Neural cell (in vitro differentiated cells): ENCODE measurements at regions not wholly inside any gene's neighbourhood (a gene's known extent, or its start where the extent isn't known, plus 50 kb on each side); places are given as distances from the start of the nearest gene placed in this dataset.

ENCODE experiments used
- H2AFZ ChIP-seq: fragments of 200-600, 300-800 bp; sonication (generic), shearing (Covaris generic); 2 replicates; pipeline ENCODE4 v1.6.0; 2014; ENCODE audit warnings: low read depth, mild to moderate bottlenecking, antibody characterized with exemption, low read length, moderate library complexity
- H3F3A ChIP-seq: fragments of 200-600 bp; shearing (Covaris generic); 2 replicates; pipeline ENCODE4 v1.6.1; 2016; ENCODE audit warnings: mild to moderate bottlenecking, moderate library complexity, mixed read lengths, antibody characterized with exemption, low read length; ENCODE audit not compliant: insufficient read depth, poor library complexity, severe bottlenecking
- H3K27ac ChIP-seq: fragments of 200-600, 300-800 bp; sonication (generic), shearing (Covaris generic); 2 replicates; pipeline ENCODE4 v1.5.1; 2014; ENCODE audit warnings: mild to moderate bottlenecking, low read length, moderate library complexity
- H3K27me3 ChIP-seq: fragments of 300-800, 200-600 bp; sonication (generic), shearing (Covaris generic); 2 replicates; pipeline ENCODE4 v1.6.0; 2014; ENCODE audit warnings: mild to moderate bottlenecking, low read depth, low read length, moderate library complexity; ENCODE audit not compliant: insufficient read depth
- H3K36me3 ChIP-seq: fragments of 300-800, 200-600 bp; sonication (generic), shearing (Covaris generic); 2 replicates; pipeline ENCODE4 v1.5.1; 2014; ENCODE audit warnings: mild to moderate bottlenecking, antibody characterized with exemption, low read length, moderate library complexity; ENCODE audit not compliant: insufficient read depth
- H3K4me2 ChIP-seq: fragments of 300-800, 200-600 bp; sonication (generic), shearing (Covaris generic); 2 replicates; pipeline ENCODE4 v1.6.0; 2014; ENCODE audit warnings: mild to moderate bottlenecking, low read length
- H3K4me3 ChIP-seq: fragments of 300-800, 200-600 bp; sonication (generic), shearing (Covaris generic); 2 replicates; pipeline ENCODE4 v1.5.1; 2014; ENCODE audit warnings: mild to moderate bottlenecking, low read length, moderate library complexity
- H3K79me2 ChIP-seq: fragments of 200-600 bp; shearing (Covaris generic); replicated peaks from 2 replicates; pipeline ENCODE4 v1.6.0; 2014; ENCODE audit warnings: mild to moderate bottlenecking, low read length, moderate library complexity; ENCODE audit not compliant: insufficient read depth
- H3K9ac ChIP-seq: fragments of 300-800, 200-600 bp; sonication (generic), shearing (Covaris generic); 2 replicates; pipeline ENCODE4 v1.6.1; 2016; ENCODE audit warnings: mild to moderate bottlenecking, low read length, mixed read lengths
- H3K9me2 ChIP-seq: fragments of 200-600 bp; shearing (Covaris generic); 2 replicates; pipeline ENCODE4 v1.6.1; 2016; ENCODE audit warnings: mild to moderate bottlenecking, low read length, mixed read lengths; ENCODE audit not compliant: insufficient read depth
- H3K9me3 ChIP-seq: fragments of 200-600, 300-800 bp; sonication (generic), shearing (Covaris generic); 2 replicates; pipeline ENCODE4 v1.6.1; 2016; ENCODE audit warnings: mild to moderate bottlenecking, mixed run types, low read length, moderate library complexity, mixed read lengths
- H4K20me1 ChIP-seq: fragments of 200-600 bp; shearing (Covaris generic); 2 replicates; pipeline ENCODE4 v1.6.1; 2016; ENCODE audit warnings: mild to moderate bottlenecking, mixed run types; ENCODE audit not compliant: insufficient read depth
- EP300 ChIP-seq: fragments of 450-650 bp; conservative IDR thresholded peaks from 2 replicates; pipeline ENCODE4 v1.6.1; 2014; ENCODE audit warnings: antibody characterized with exemption, mild to moderate bottlenecking, moderate library complexity; ENCODE audit not compliant: poor library complexity, severe bottlenecking
- EZH2 ChIP-seq: fragments of 200-600, 300-800 bp; shearing (Covaris generic), sonication (generic); IDR thresholded peaks from 2 replicates; pipeline ENCODE4 v1.6.1; 2014; ENCODE audit warnings: antibody characterized with exemption, low read length, borderline replicate concordance, mild to moderate bottlenecking; ENCODE audit not compliant: insufficient read depth, poor library complexity, severe bottlenecking
- MXI1 ChIP-seq: fragments of 450-650 bp; conservative IDR thresholded peaks from 2 replicates; pipeline ENCODE4 v1.6.1; 2014; ENCODE audit warnings: antibody characterized with exemption, mild to moderate bottlenecking; ENCODE audit not compliant: poor library complexity, severe bottlenecking
- POLR2AphosphoS5 ChIP-seq: IDR thresholded peaks from 2 replicates; pipeline ENCODE4 v1.6.1; 2012
- RAD21 ChIP-seq: fragments of 450-650 bp; conservative IDR thresholded peaks from 2 replicates; pipeline ENCODE4 v1.6.1; 2014; ENCODE audit warnings: antibody characterized with exemption, mild to moderate bottlenecking, moderate library complexity
- SMC3 ChIP-seq: fragments of 450-650 bp; conservative IDR thresholded peaks from 2 replicates; pipeline ENCODE4 v1.6.1; 2014; ENCODE audit warnings: antibody characterized with exemption, mild to moderate bottlenecking, moderate library complexity; ENCODE audit not compliant: poor library complexity
- TAF1 ChIP-seq: IDR thresholded peaks from 2 replicates; pipeline ENCODE4 v1.6.1; 2012; ENCODE audit warnings: low read depth
- TF ChIP-seq, protein P1 (sequence below): IDR thresholded peaks from 2 replicates; pipeline ENCODE4 v1.6.1; 2012; ENCODE audit warnings: borderline replicate concordance
- TF ChIP-seq, protein P2 (sequence below): fragments of 450-650 bp; IDR thresholded peaks from 2 replicates; pipeline ENCODE4 v1.5.1; 2014; ENCODE audit warnings: antibody characterized with exemption, mild to moderate bottlenecking, moderate library complexity; ENCODE audit not compliant: poor library complexity, severe bottlenecking

- H3K27me3 ChIP-seq: no peaks in the 10 kb centered on the region
- no peaks in the 10 kb centered on the region for H3K9me2 ChIP-seq
- H3K36me3 ChIP-seq: no peaks in the 10 kb centered on the region
- H3K27ac ChIP-seq: no peak overlapping the region
- H3F3A ChIP-seq: no peaks in the 10 kb centered on the region
- no peak overlapping the region for H3K9ac ChIP-seq
- H3K9me3 ChIP-seq: no peaks in the 10 kb centered on the region
- H3K79me2 ChIP-seq: no peaks in the 10 kb centered on the region
- TF ChIP-seq EP300 (no peak), EZH2 (no peak), SMC3 (no peak), TAF1 (no peak), RAD21 (no peak)
- TF ChIP-seq, protein P1, sequence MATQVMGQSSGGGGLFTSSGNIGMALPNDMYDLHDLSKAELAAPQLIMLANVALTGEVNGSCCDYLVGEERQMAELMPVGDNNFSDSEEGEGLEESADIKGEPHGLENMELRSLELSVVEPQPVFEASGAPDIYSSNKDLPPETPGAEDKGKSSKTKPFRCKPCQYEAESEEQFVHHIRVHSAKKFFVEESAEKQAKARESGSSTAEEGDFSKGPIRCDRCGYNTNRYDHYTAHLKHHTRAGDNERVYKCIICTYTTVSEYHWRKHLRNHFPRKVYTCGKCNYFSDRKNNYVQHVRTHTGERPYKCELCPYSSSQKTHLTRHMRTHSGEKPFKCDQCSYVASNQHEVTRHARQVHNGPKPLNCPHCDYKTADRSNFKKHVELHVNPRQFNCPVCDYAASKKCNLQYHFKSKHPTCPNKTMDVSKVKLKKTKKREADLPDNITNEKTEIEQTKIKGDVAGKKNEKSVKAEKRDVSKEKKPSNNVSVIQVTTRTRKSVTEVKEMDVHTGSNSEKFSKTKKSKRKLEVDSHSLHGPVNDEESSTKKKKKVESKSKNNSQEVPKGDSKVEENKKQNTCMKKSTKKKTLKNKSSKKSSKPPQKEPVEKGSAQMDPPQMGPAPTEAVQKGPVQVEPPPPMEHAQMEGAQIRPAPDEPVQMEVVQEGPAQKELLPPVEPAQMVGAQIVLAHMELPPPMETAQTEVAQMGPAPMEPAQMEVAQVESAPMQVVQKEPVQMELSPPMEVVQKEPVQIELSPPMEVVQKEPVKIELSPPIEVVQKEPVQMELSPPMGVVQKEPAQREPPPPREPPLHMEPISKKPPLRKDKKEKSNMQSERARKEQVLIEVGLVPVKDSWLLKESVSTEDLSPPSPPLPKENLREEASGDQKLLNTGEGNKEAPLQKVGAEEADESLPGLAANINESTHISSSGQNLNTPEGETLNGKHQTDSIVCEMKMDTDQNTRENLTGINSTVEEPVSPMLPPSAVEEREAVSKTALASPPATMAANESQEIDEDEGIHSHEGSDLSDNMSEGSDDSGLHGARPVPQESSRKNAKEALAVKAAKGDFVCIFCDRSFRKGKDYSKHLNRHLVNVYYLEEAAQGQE: no peak
- TF ChIP-seq, protein P2, sequence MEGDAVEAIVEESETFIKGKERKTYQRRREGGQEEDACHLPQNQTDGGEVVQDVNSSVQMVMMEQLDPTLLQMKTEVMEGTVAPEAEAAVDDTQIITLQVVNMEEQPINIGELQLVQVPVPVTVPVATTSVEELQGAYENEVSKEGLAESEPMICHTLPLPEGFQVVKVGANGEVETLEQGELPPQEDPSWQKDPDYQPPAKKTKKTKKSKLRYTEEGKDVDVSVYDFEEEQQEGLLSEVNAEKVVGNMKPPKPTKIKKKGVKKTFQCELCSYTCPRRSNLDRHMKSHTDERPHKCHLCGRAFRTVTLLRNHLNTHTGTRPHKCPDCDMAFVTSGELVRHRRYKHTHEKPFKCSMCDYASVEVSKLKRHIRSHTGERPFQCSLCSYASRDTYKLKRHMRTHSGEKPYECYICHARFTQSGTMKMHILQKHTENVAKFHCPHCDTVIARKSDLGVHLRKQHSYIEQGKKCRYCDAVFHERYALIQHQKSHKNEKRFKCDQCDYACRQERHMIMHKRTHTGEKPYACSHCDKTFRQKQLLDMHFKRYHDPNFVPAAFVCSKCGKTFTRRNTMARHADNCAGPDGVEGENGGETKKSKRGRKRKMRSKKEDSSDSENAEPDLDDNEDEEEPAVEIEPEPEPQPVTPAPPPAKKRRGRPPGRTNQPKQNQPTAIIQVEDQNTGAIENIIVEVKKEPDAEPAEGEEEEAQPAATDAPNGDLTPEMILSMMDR: no peak
- no peaks in the 10 kb centered on the region for H4K20me1 ChIP-seq
- H3K4me2 ChIP-seq: no peak overlapping the region
- H3K4me3 ChIP-seq: no peak overlapping the region
- no peak overlapping the region for H2AFZ ChIP-seq
Measured at GRCh38 chr5:61635271-61635670, 303.2 kb downstream of the ZSWIM6 start.

- Histone ChIP-seq H3K9me2 (no peaks in the 10 kb centered on the region), H4K20me1 (no peaks in the 10 kb centered on the region), H3K4me3 (no peak overlapping the region), H3K27ac (no peak overlapping the region), H3K4me2 (no peak overlapping the region), H3K9ac (no peak overlapping the region), H2AFZ (no peak overlapping the region), H3K79me2 (no peaks in the 10 kb centered on the region), H3K36me3 (no peaks in the 10 kb centered on the region), H3K27me3 (no peaks in the 10 kb centered on the region), H3K9me3 (no peaks in the 10 kb centered on the region), H3F3A (no peaks in the 10 kb centered on the region)
- TF ChIP-seq EP300: no peak
- TF ChIP-seq SMC3: no peak
- no peak for TF ChIP-seq RAD21
- no peak for TF ChIP-seq MXI1
Measured at GRCh38 chr5:61637566-61637965, 305.5 kb downstream of the ZSWIM6 start.

GRCh38 chr5:61638476-61638875 is 306.4 kb downstream of the ZSWIM6 start:
- Histone ChIP-seq H3K36me3 (no peaks in the 10 kb centered on the region), H3K9me3 (no peaks in the 10 kb centered on the region), H4K20me1 (no peaks in the 10 kb centered on the region), H3F3A (no peaks in the 10 kb centered on the region), H3K27me3 (no peaks in the 10 kb centered on the region), H3K4me2 (no peak overlapping the region), H3K27ac (no peak overlapping the region), H3K4me3 (no peak overlapping the region), H3K79me2 (no peaks in the 10 kb centered on the region), H2AFZ (no peak overlapping the region), H3K9me2 (no peaks in the 10 kb centered on the region), H3K9ac (no peak overlapping the region)
- no peak for TF ChIP-seq EP300
- no peak for TF ChIP-seq TAF1
- no peak for TF ChIP-seq MXI1
- no peak for TF ChIP-seq SMC3
- TF ChIP-seq, protein P2: no peak
- no peak for TF ChIP-seq EZH2
- TF ChIP-seq POLR2AphosphoS5: no peak
- TF ChIP-seq RAD21: no peak
- TF ChIP-seq, protein P1: no peak
